H1 (cell line): ENCODE measurements at regions not wholly inside any gene's neighbourhood (a gene's known extent, or its start where the extent isn't known, plus 50 kb on each side); places are given as distances from the start of the nearest gene placed in this dataset.

ENCODE experiments used
- CTCF ChIA-PET: fragments of 300-600 bp; sonication (Branson Sonifier 250); formaldehyde crosslinking; loops from one replicate; lab custom pipeline; 2021; ENCODE audit not compliant: partially characterized antibody; lab: Charles Lee
- POLR2A ChIA-PET: fragments of 300-600 bp; sonication (Branson Sonifier 250); formaldehyde crosslinking; loops from one replicate; lab custom pipeline; 2021; ENCODE audit warnings: inconsistent platforms; ENCODE audit not compliant: partially characterized antibody; lab: Charles Lee
- DNase-seq, 2 experiments: peaks; one replicate each; pipeline versions ENCODE4 v3.0.0 to v3.0.0-alpha.2; 2010 to 2022; ENCODE audit warnings: low spot score in 2 of 2, low read depth in 1 of 2, mixed read lengths in 1 of 2
- FAIRE-seq: peaks from 2 replicates; lab custom pipeline; 2011; peaks lifted over from hg19 to GRCh38; lab: Jason Lieb, UNC
- H2AFZ ChIP-seq: 2 replicates; pipeline ENCODE4 v1.8.1; 2012; ENCODE audit warnings: low read length, inconsistent platforms
- H2AK5ac ChIP-seq: 2 replicates; pipeline ENCODE4 v1.6.1; 2013; ENCODE audit warnings: low read depth, low read length
- H2BK120ac ChIP-seq: replicated peaks from 2 replicates; pipeline ENCODE3; 2013; ENCODE audit warnings: low read depth, low read length, inconsistent platforms
- H2BK12ac ChIP-seq: 2 replicates; pipeline ENCODE4 v1.6.1; 2013; ENCODE audit warnings: low read depth, low read length
- H2BK15ac ChIP-seq: 2 replicates; pipeline ENCODE4 v1.6.1; 2013; ENCODE audit warnings: low read length
- H2BK20ac ChIP-seq: 2 replicates; pipeline ENCODE4 v1.6.1; 2013; ENCODE audit warnings: low read length
- H2BK5ac ChIP-seq: 2 replicates; pipeline ENCODE4 v1.6.1; 2013; ENCODE audit warnings: low read depth, low read length
- H3K14ac ChIP-seq: 2 replicates; pipeline ENCODE4 v1.6.1; 2013; ENCODE audit warnings: inconsistent platforms; ENCODE audit not compliant: insufficient read length
- H3K18ac ChIP-seq: 2 replicates; pipeline ENCODE4 v1.6.1; 2013; ENCODE audit warnings: low read length; ENCODE audit errors: extremely low read depth
- H3K23ac ChIP-seq: 2 replicates; pipeline ENCODE4 v1.6.1; 2013; ENCODE audit warnings: inconsistent platforms; ENCODE audit not compliant: insufficient read length
- H3K23me2 ChIP-seq: 2 replicates; pipeline ENCODE4 v1.6.1; 2013; ENCODE audit warnings: low read depth, low read length
- H3K27ac ChIP-seq: 2 replicates; pipeline ENCODE4 v1.6.1; 2011; ENCODE audit warnings: low read depth, low read length, inconsistent platforms
- H3K27me3 ChIP-seq, 4 experiments: replicated peaks in 1 of 4; 1 replicate in 1 of 4; 2 replicates in 3 of 4; pipeline versions ENCODE4 v1.6.1 to v1.8.1; 2011 to 2013; ENCODE audit warnings: low read length in 3 of 4, mild to moderate bottlenecking in 3 of 4, inconsistent platforms in 2 of 4, mixed read lengths in 2 of 4, moderate library complexity in 1 of 4; ENCODE audit not compliant: control insufficient read depth in 3 of 4, insufficient read depth in 3 of 4; ENCODE audit errors: extremely low read depth in 1 of 4
- H3K36me3 ChIP-seq, 4 experiments: 2 replicates each; pipeline versions ENCODE4 v1.6.1 to v1.8.1; 2011 to 2013; ENCODE audit warnings: mild to moderate bottlenecking in 4 of 4, low read length in 3 of 4, moderate library complexity in 2 of 4, control low read depth in 1 of 4, inconsistent platforms in 1 of 4; ENCODE audit not compliant: insufficient read depth in 4 of 4, control insufficient read depth in 2 of 4
- H3K4ac ChIP-seq: replicated peaks from 2 replicates; pipeline ENCODE3; 2013; ENCODE audit warnings: low read length, low read depth, mixed read lengths, inconsistent platforms; ENCODE audit not compliant: insufficient read length
- H3K4me1 ChIP-seq, 4 experiments: replicated peaks in 1 of 4; 1 replicate in 1 of 4; 2 replicates in 3 of 4; pipeline versions ENCODE4 v1.6.1 to v1.8.1; 2011 to 2013; ENCODE audit warnings: low read length in 3 of 4, inconsistent platforms in 2 of 4, mixed read lengths in 1 of 4; ENCODE audit not compliant: insufficient read depth in 4 of 4, control insufficient read depth in 3 of 4
- H3K4me2 ChIP-seq, 2 experiments: 2 replicates each; pipeline versions ENCODE4 v1.6.1 to v1.8.1; 2011 to 2013; ENCODE audit warnings: low read depth in 2 of 2, low read length in 2 of 2, control low read depth in 1 of 2, inconsistent platforms in 1 of 2, mild to moderate bottlenecking in 1 of 2; ENCODE audit not compliant: insufficient read depth in 1 of 2
- H3K4me3 ChIP-seq, 4 experiments: fragments of 200-600, 300-600 bp in 1 of 4; sonication (generic), shearing (Covaris generic), sonication (Bioruptor Twin) in 1 of 4; 2 replicates each; pipeline versions ENCODE4 v1.5.1 to v1.8.1; 2011 to 2016; ENCODE audit warnings: low read length in 4 of 4, low read depth in 3 of 4, control low read depth in 2 of 4, inconsistent platforms in 2 of 4, mild to moderate bottlenecking in 2 of 4, mixed read lengths in 1 of 4, moderate library complexity in 1 of 4; ENCODE audit not compliant: insufficient read depth in 2 of 4; ENCODE audit errors: extremely low read depth in 1 of 4
- H3K56ac ChIP-seq: replicated peaks from 2 replicates; pipeline ENCODE3; 2013; ENCODE audit warnings: low read depth, mild to moderate bottlenecking, mixed read lengths, low read length, inconsistent platforms; ENCODE audit not compliant: insufficient read length
- H3K79me1 ChIP-seq: 2 replicates; pipeline ENCODE4 v1.6.1; 2013; ENCODE audit warnings: low read depth, low read length, control low read depth
- H3K79me2 ChIP-seq, 2 experiments: 2 replicates each; pipeline versions ENCODE4 v1.6.1 to v1.8.1; 2012 to 2013; ENCODE audit warnings: low read length in 2 of 2, mild to moderate bottlenecking in 2 of 2, inconsistent platforms in 1 of 2; ENCODE audit not compliant: insufficient read depth in 2 of 2, control insufficient read depth in 1 of 2
- H3K9ac ChIP-seq, 4 experiments: replicated peaks in 1 of 4; 1 replicate in 1 of 4; 2 replicates in 3 of 4; pipeline versions ENCODE4 v1.6.1 to v1.8.1; 2011 to 2013; ENCODE audit warnings: low read depth in 3 of 4, low read length in 3 of 4, control low read depth in 2 of 4, mild to moderate bottlenecking in 2 of 4, moderate library complexity in 2 of 4, inconsistent platforms in 1 of 4; ENCODE audit errors: extremely low read depth in 1 of 4
- H3K9me3 ChIP-seq, 2 experiments: 2 replicates each; pipeline versions ENCODE4 v1.6.1 to v1.8.1; 2012 to 2013; ENCODE audit warnings: mild to moderate bottlenecking in 2 of 2, moderate library complexity in 2 of 2, control low read depth in 1 of 2, inconsistent platforms in 1 of 2, low read depth in 1 of 2, low read length in 1 of 2, mixed read lengths in 1 of 2; ENCODE audit not compliant: insufficient read depth in 2 of 2
- H4K20me1 ChIP-seq, 2 experiments: replicated peaks in 1 of 2; 2 replicates each; pipeline versions ENCODE3 to v1.8.1; 2011 to 2013; ENCODE audit warnings: inconsistent platforms in 2 of 2, low read length in 2 of 2, mild to moderate bottlenecking in 1 of 2; ENCODE audit not compliant: insufficient read depth in 2 of 2, control insufficient read depth in 1 of 2
- H4K5ac ChIP-seq: 2 replicates; pipeline ENCODE4 v1.6.1; 2013; ENCODE audit warnings: low read length, low read depth, mixed read lengths, inconsistent platforms; ENCODE audit not compliant: insufficient read length
- H4K8ac ChIP-seq: 2 replicates; pipeline ENCODE4 v1.8.0; 2013; ENCODE audit warnings: mild to moderate bottlenecking, moderate library complexity, low read length, inconsistent platforms; ENCODE audit not compliant: insufficient read depth; ENCODE audit errors: extremely low read depth
- H4K91ac ChIP-seq: replicated peaks from 2 replicates; pipeline ENCODE3; 2013; ENCODE audit warnings: low read length, mixed read lengths, inconsistent platforms; ENCODE audit not compliant: insufficient read length
- BACH1 ChIP-seq: IDR thresholded peaks from 2 replicates; pipeline ENCODE4 v1.6.1; 2012; ENCODE audit warnings: low read length, improper control_type of control experiment
- CBX8 ChIP-seq: fragments of 300-800, 300-1000 bp; sonication (generic); IDR thresholded peaks from 2 replicates; pipeline ENCODE4 v1.7.1; 2016; ENCODE audit warnings: low read depth, low read length, borderline replicate concordance
- CHD1 ChIP-seq: IDR thresholded peaks from 2 replicates; pipeline ENCODE4 v1.6.1; 2012; ENCODE audit warnings: low read depth, low read length, improper control_type of control experiment
- E2F6 ChIP-seq: IDR thresholded peaks from 2 replicates; pipeline ENCODE4 v1.6.1; 2012; ENCODE audit warnings: inconsistent platforms
- EGR1 ChIP-seq: IDR thresholded peaks from 2 replicates; pipeline ENCODE4 v1.6.1; 2011; ENCODE audit warnings: low read depth, low read length, borderline replicate concordance
- FOSL1 ChIP-seq: IDR thresholded peaks from 2 replicates; pipeline ENCODE4 v1.6.1; 2011; ENCODE audit warnings: mild to moderate bottlenecking, low read depth, low read length, moderate library complexity; ENCODE audit not compliant: insufficient read depth
- HDAC6 ChIP-seq: IDR thresholded peaks from one replicate; pipeline ENCODE4 v1.7.1; 2012; ENCODE audit warnings: low read depth, mild to moderate bottlenecking, inconsistent platforms, low read length, moderate library complexity
- JUND ChIP-seq: IDR thresholded peaks from 2 replicates; pipeline ENCODE4 v1.6.1; 2011; ENCODE audit warnings: mild to moderate bottlenecking, improper control_type of control experiment, low read length
- MAFK ChIP-seq: IDR thresholded peaks from 2 replicates; pipeline ENCODE4 v1.6.1; 2012; ENCODE audit warnings: low read depth, mild to moderate bottlenecking, improper control_type of control experiment, low read length
- POLR2AphosphoS5 ChIP-seq: IDR thresholded peaks from 2 replicates; pipeline ENCODE4 v1.6.1; 2011; ENCODE audit warnings: low read depth, low read length
- RBBP5 ChIP-seq: IDR thresholded peaks from 2 replicates; pipeline ENCODE4 v1.7.1; 2012; ENCODE audit warnings: low read depth, mild to moderate bottlenecking, inconsistent platforms, low read length, moderate library complexity, borderline replicate concordance
- RXRA ChIP-seq: IDR thresholded peaks from 2 replicates; pipeline ENCODE4 v1.6.1; 2011; ENCODE audit warnings: low read depth, mild to moderate bottlenecking, low read length, moderate library complexity; ENCODE audit not compliant: insufficient read depth
- SIX5 ChIP-seq: IDR thresholded peaks from 2 replicates; pipeline ENCODE4 v1.6.1; 2011; ENCODE audit warnings: mild to moderate bottlenecking, low read depth, low read length
- TEAD4 ChIP-seq: IDR thresholded peaks from 2 replicates; pipeline ENCODE4 v1.6.1; 2012; ENCODE audit warnings: low read depth, low read length, inconsistent platforms, mixed read lengths
- WGBS, 2 experiments: shearing (Covaris generic) in 1 of 2; methylation state at CpG; one replicate each; pipeline versions ENCODE4 v1.1.6 to v1.1.7; 2013 to 2015; ENCODE audit warnings: low lambda C conversion rate in 2 of 2, mixed read lengths in 2 of 2, inconsistent platforms in 1 of 2, low coverage in 1 of 2, missing lambda C conversion rate in 1 of 2; ENCODE audit not compliant: insufficient replicate concordance in 2 of 2, insufficient coverage in 1 of 2, insufficient read length in 1 of 2; ENCODE audit errors: extremely low coverage in 1 of 2, missing lambda C conversion rate in 1 of 2; 5-methylcytosine and 5-hydroxymethylcytosine counted together

GRCh38 chr18:8536231-8536630 is 73.0 kb upstream of the RAB12 start:
- Histone ChIP-seq H3K4me2 (no peak overlapping the region), H3K9ac (no peak overlapping the region), H2BK12ac (no peak overlapping the region), H2BK20ac (no peak overlapping the region), H3K4me3 (no peak overlapping the region), H2BK120ac (no peak overlapping the region), H3K36me3 (no peaks in the 10 kb centered on the region), H2BK15ac (no peak overlapping the region), H3K4ac (no peak overlapping the region), H3K23me2 (no peaks in the 10 kb centered on the region), H3K27me3 (no peaks in the 10 kb centered on the region), H2BK5ac (no peak overlapping the region), H4K91ac (no peak overlapping the region), H3K79me2 (no peaks in the 10 kb centered on the region), H3K79me1 (no peaks in the 10 kb centered on the region), H3K14ac (no peak overlapping the region), H4K8ac (no peak overlapping the region; the same call in 1 of the 2 replicates), H3K9me3 (peaks cover 0 to 4% of the 10 kb centered on the region in 2 experiments; a peak in 1 of 4 replicates), H3K56ac (no peak overlapping the region), H3K18ac (no peak overlapping the region), H3K23ac (no peak overlapping the region), H3K27ac (no peak overlapping the region), H2AFZ (no peak overlapping the region), H4K20me1 (no peaks in the 10 kb centered on the region), H4K5ac (no peak overlapping the region), H3K4me1 (no peaks in the 10 kb centered on the region; a peak in 1 of 7 replicates), H2AK5ac (no peak overlapping the region)
- WGBS, 2 experiments = 85% methylated on average over 11 of the region's 11 CpGs; no CpG with 5 or more reads in 1 of the 2 experiments
- TF ChIP-seq RBBP5 (no peak), CHD1 (no peak), JUND (no peak), POLR2AphosphoS5 (no peak), E2F6 (no peak), HDAC6 (no peak), BACH1 (no peak), EGR1 (no peak), CBX8 (no peak), TEAD4 (no peak), SIX5 (no peak), MAFK (no peak), FOSL1 (no peak), RXRA (no peak)
- ChIA-PET CTCF (no interaction called here), POLR2A (no interaction called here)
- DNase-seq (peak in 1 of 2 experiments; percentile 45), FAIRE-seq (no peak)
